ENCODE measurements at regions not wholly inside any gene's neighbourhood (a gene's known extent, or its start where the extent isn't known, plus 50 kb on each side); places are given as distances from the start of the nearest gene placed in this dataset.

GRCh38 chr6:168248148-168248620 lies 71.4 kb downstream of the DACT2 start:
- TF ChIP-seq RFX5 (IDR thresholded peaks at IDR 0.05; ENCODE audit: low read depth, low read length) (no peak), CTCF (conservative IDR thresholded peaks at IDR 0.05; ENCODE audit: low read depth, low read length) (no peak), POLR2A (IDR thresholded peaks at IDR 0.05; ENCODE audit: low read depth, low read length) (no peak), MXI1 (IDR thresholded peaks at IDR 0.05; ENCODE audit: borderline replicate concordance, low read depth, low read length) (no peak), BHLHE40 (IDR thresholded peaks at IDR 0.05; ENCODE audit: low read depth, low read length) (no peak), RAD21 (IDR thresholded peaks at IDR 0.05; ENCODE audit: low read length) (no peak), CEBPB (IDR thresholded peaks at IDR 0.05; ENCODE audit: low read depth, low read length) (no peak), RCOR1 (IDR thresholded peaks at IDR 0.05; ENCODE audit: insufficient replicate concordance, low read length) (no peak), MAZ (IDR thresholded peaks at IDR 0.05; ENCODE audit: borderline replicate concordance, low read depth, low read length) (no peak), MAFK (IDR thresholded peaks at IDR 0.05; ENCODE audit: low read depth, low read length) (no peak), SMC3 (IDR thresholded peaks at IDR 0.05; ENCODE audit: low read depth, low read length) (no peak)
- TF ChIP-seq, protein P1, sequence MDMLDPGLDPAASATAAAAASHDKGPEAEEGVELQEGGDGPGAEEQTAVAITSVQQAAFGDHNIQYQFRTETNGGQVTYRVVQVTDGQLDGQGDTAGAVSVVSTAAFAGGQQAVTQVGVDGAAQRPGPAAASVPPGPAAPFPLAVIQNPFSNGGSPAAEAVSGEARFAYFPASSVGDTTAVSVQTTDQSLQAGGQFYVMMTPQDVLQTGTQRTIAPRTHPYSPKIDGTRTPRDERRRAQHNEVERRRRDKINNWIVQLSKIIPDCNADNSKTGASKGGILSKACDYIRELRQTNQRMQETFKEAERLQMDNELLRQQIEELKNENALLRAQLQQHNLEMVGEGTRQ (IDR thresholded peaks at IDR 0.05; ENCODE audit: low read depth, low read length): no peak
- TF ChIP-seq, protein P2, sequence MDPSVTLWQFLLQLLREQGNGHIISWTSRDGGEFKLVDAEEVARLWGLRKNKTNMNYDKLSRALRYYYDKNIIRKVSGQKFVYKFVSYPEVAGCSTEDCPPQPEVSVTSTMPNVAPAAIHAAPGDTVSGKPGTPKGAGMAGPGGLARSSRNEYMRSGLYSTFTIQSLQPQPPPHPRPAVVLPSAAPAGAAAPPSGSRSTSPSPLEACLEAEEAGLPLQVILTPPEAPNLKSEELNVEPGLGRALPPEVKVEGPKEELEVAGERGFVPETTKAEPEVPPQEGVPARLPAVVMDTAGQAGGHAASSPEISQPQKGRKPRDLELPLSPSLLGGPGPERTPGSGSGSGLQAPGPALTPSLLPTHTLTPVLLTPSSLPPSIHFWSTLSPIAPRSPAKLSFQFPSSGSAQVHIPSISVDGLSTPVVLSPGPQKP (IDR thresholded peaks at IDR 0.05; ENCODE audit: borderline replicate concordance, low read depth, low read length): no peak

Data from IMR-90 (cell line).